CD14-positive monocyte (primary cell): ENCODE measurements at regions not wholly inside any gene's neighbourhood (a gene's known extent, or its start where the extent isn't known, plus 50 kb on each side); places are given as distances from the start of the nearest gene placed in this dataset.

ENCODE experiments used
- DNase-seq, 3 donors: peaks; one replicate each; pipeline ENCODE4 v3.0.0-alpha.2; 2011 to 2022
- H2AFZ ChIP-seq: 2 replicates; pipeline ENCODE4 v1.6.0; 2012; ENCODE audit warnings: mild to moderate bottlenecking, low read depth, low read length, inconsistent platforms; ENCODE audit not compliant: insufficient read depth, poor library complexity, severe bottlenecking
- H3K27ac ChIP-seq, 2 donors: 1 replicate in 1 of 2; 2 replicates in 1 of 2; pipeline ENCODE4 v1.5.1; 2012 to 2013; ENCODE audit warnings: low read length in 2 of 2, control low read depth in 1 of 2, inconsistent platforms in 1 of 2, low read depth in 1 of 2, mild to moderate bottlenecking in 1 of 2
- H3K27me3 ChIP-seq, 2 donors: one replicate each; pipeline versions ENCODE4 v1.6.0 to v1.6.1; 2011 to 2013; ENCODE audit warnings: low read length in 2 of 2; ENCODE audit not compliant: control insufficient read depth in 2 of 2, insufficient read depth in 2 of 2
- H3K36me3 ChIP-seq, 2 donors: replicated peaks in 1 of 2; 1 replicate in 1 of 2; 2 replicates in 1 of 2; pipeline versions ENCODE4 v1.5.1 to v1.6.1; 2012 to 2013; ENCODE audit warnings: low read length in 2 of 2, control low read depth in 1 of 2, inconsistent platforms in 1 of 2, mild to moderate bottlenecking in 1 of 2; ENCODE audit not compliant: insufficient read depth in 2 of 2, control insufficient read depth in 1 of 2
- H3K4me1 ChIP-seq, 2 donors: 1 replicate in 1 of 2; 2 replicates in 1 of 2; pipeline versions ENCODE4 v1.5.1 to v1.6.1; 2012 to 2013; ENCODE audit warnings: low read length in 2 of 2, control low read depth in 1 of 2, inconsistent platforms in 1 of 2, mild to moderate bottlenecking in 1 of 2, moderate library complexity in 1 of 2; ENCODE audit not compliant: insufficient read depth in 2 of 2, control insufficient read depth in 1 of 2
- H3K4me2 ChIP-seq: replicated peaks from 2 replicates; pipeline ENCODE3; 2012; ENCODE audit warnings: low read length, moderate library complexity, mild to moderate bottlenecking; ENCODE audit not compliant: poor library complexity, severe bottlenecking; ENCODE audit errors: extremely low read depth
- H3K4me3 ChIP-seq, 3 experiments: fragments of 200-600 bp in 1 of 3; sonication (generic) in 1 of 3; replicated peaks in 1 of 3; 1 replicate in 2 of 3; 2 replicates in 1 of 3; pipeline ENCODE4 v1.5.1; 2011 to 2013; ENCODE audit warnings: low read length in 3 of 3, mild to moderate bottlenecking in 3 of 3, control low read depth in 2 of 3, low read depth in 2 of 3, inconsistent platforms in 1 of 3, moderate library complexity in 1 of 3
- H3K79me2 ChIP-seq: 2 replicates; pipeline ENCODE4 v1.6.0; 2012; ENCODE audit warnings: mild to moderate bottlenecking, control low read depth, inconsistent platforms, low read length, moderate library complexity; ENCODE audit not compliant: insufficient read depth
- H3K9ac ChIP-seq: 2 replicates; pipeline ENCODE4 v1.6.0; 2017; ENCODE audit warnings: low read length, mild to moderate bottlenecking; ENCODE audit not compliant: insufficient read depth, poor library complexity, severe bottlenecking
- H3K9me3 ChIP-seq, 2 donors: replicated peaks in 1 of 2; 1 replicate in 1 of 2; 2 replicates in 1 of 2; pipeline versions ENCODE4 v1.5.1 to v1.6.1; 2012 to 2013; ENCODE audit warnings: low read length in 2 of 2, control low read depth in 1 of 2; ENCODE audit not compliant: control insufficient read depth in 1 of 2, insufficient read depth in 1 of 2
- H4K20me1 ChIP-seq: 2 replicates; pipeline ENCODE4 v1.6.0; 2012; ENCODE audit warnings: mild to moderate bottlenecking, low read length, control low read depth, moderate library complexity; ENCODE audit not compliant: insufficient read depth
- H3K27ac Mint-ChIP-seq, 7 donors: one replicate each; pipeline ENCODE4 v1.8.0; 2020; ENCODE audit warnings: mild to moderate bottlenecking in 7 of 7, mixed read lengths in 7 of 7, moderate library complexity in 6 of 7, inconsistent platforms in 2 of 7
- H3K27me3 Mint-ChIP-seq, 3 donors: one replicate each; pipeline ENCODE4 v1.8.0; 2021 to 2022; ENCODE audit warnings: low read depth in 3 of 3, mild to moderate bottlenecking in 3 of 3, mixed read lengths in 3 of 3, moderate library complexity in 3 of 3, inconsistent platforms in 1 of 3
- H3K36me3 Mint-ChIP-seq, 2 donors: one replicate each; pipeline ENCODE4 v1.8.0; 2020; ENCODE audit warnings: mixed read lengths in 2 of 2, inconsistent platforms in 1 of 2, mild to moderate bottlenecking in 1 of 2
- H3K4me1 Mint-ChIP-seq: one replicate; pipeline ENCODE4 v1.8.0; 2020; ENCODE audit warnings: mild to moderate bottlenecking, mixed read lengths
- H3K4me3 Mint-ChIP-seq, 2 donors: one replicate each; pipeline ENCODE4 v1.8.0; 2020; ENCODE audit warnings: mild to moderate bottlenecking in 2 of 2, mixed read lengths in 2 of 2, moderate library complexity in 1 of 2
- H3K9me3 Mint-ChIP-seq, 7 donors: one replicate each; pipeline ENCODE4 v1.8.0; 2020 to 2022; ENCODE audit warnings: mixed read lengths in 7 of 7, mild to moderate bottlenecking in 6 of 7, moderate library complexity in 6 of 7, inconsistent platforms in 2 of 7
- WGBS: methylation state at CpG from one replicate; pipeline ENCODE4 v1.1.5; 2013; ENCODE audit warnings: missing lambda C conversion rate; ENCODE audit not compliant: insufficient coverage; 5-methylcytosine and 5-hydroxymethylcytosine counted together
- intact Hi-C, 2 donors: fragments of 100-400 bp; cut with micrococcal nuclease; formaldehyde crosslinking; loops; one replicate each; pipeline versions ENCODE4 v1.15.0 to v1.15.1; 2023
- TF ChIP-seq, protein P1 (sequence below): fragments of 200-600 bp; IDR thresholded peaks from one replicate; pipeline ENCODE4 v1.8.0; 2022; ENCODE audit warnings: antibody characterized with exemption, mild to moderate bottlenecking

DNA sequence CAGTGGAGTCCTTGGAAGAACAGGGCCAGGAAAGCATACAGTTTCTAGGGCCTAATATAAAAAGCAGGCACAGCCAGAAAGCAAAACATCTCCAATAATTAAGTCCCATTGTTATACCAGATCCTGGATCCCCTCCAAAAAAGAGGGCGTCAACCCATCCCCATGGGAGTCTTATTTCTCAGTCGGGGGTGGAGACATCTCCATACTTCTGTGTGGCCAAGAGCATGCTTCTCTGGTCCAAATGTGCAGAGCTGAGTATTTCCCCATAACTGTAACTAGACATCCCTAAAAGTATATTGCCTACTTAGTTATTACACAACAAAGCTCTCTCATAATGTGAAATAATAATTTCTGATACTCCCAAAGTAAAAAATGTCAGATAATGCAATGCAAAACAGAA lies 104.2 kb upstream of the SOX13 start:
- no peak overlapping the region for H3K4me3 ChIP-seq
- TF ChIP-seq, protein P1, sequence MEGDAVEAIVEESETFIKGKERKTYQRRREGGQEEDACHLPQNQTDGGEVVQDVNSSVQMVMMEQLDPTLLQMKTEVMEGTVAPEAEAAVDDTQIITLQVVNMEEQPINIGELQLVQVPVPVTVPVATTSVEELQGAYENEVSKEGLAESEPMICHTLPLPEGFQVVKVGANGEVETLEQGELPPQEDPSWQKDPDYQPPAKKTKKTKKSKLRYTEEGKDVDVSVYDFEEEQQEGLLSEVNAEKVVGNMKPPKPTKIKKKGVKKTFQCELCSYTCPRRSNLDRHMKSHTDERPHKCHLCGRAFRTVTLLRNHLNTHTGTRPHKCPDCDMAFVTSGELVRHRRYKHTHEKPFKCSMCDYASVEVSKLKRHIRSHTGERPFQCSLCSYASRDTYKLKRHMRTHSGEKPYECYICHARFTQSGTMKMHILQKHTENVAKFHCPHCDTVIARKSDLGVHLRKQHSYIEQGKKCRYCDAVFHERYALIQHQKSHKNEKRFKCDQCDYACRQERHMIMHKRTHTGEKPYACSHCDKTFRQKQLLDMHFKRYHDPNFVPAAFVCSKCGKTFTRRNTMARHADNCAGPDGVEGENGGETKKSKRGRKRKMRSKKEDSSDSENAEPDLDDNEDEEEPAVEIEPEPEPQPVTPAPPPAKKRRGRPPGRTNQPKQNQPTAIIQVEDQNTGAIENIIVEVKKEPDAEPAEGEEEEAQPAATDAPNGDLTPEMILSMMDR: no peak
- Mint-ChIP-seq H3K4me1 (no peaks in the 10 kb centered on the region), H3K27me3 (peaks cover 0 to 2% (median 0%) of the 10 kb centered on the region in 3 donors), H3K36me3 (no peaks in the 10 kb centered on the region), H3K9me3 (peaks cover 16 to 42% (median 36%) of the 10 kb centered on the region in 7 donors), H3K4me3 (no peak overlapping the region), H3K27ac (no peak overlapping the region)
- H3K9me3 ChIP-seq: peaks cover 23 to 28% of the 10 kb centered on the region in 2 donors
- H3K27me3 ChIP-seq: no peaks in the 10 kb centered on the region
- H3K4me2 ChIP-seq: no peak overlapping the region
- no peaks in the 10 kb centered on the region for H3K4me1 ChIP-seq
- H3K79me2 ChIP-seq: no peaks in the 10 kb centered on the region
- 83% methylated on average over 1 of the region's 2 CpGs for WGBS
- H2AFZ ChIP-seq: no peak overlapping the region
- intact Hi-C loops: no loop called here
- no peaks in the 10 kb centered on the region for H3K36me3 ChIP-seq
- H3K9ac ChIP-seq: no peak overlapping the region
- no peak for DNase-seq
- no peaks in the 10 kb centered on the region for H4K20me1 ChIP-seq
- no peak overlapping the region for H3K27ac ChIP-seq

DNA sequence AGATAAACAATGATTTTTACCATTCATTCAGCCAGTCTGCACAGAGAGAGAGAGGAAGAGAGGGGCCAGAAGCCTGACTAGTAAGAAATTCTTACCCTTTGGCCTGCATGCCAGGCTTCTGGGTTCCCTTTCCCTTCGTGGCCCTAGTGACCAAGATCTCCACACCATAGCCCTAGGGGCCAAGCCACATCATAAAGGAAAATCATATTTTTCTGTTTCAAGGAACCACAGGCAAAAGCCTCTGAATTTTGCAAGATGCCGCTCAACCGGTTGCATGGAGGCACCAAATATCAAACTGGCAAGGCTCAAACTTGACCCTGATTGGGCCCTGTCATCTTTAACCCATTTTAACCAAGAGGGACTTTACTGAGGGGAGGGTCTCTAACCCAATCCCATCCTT lies 103.1 kb upstream of the SOX13 start:
- Mint-ChIP-seq H3K4me3 (no peak overlapping the region), H3K27me3 (peaks cover 0 to 2% (median 0%) of the 10 kb centered on the region in 3 donors), H3K36me3 (no peaks in the 10 kb centered on the region), H3K4me1 (no peaks in the 10 kb centered on the region), H3K27ac (no peak overlapping the region), H3K9me3 (peaks cover 17 to 43% (median 40%) of the 10 kb centered on the region in 7 donors)
- no peaks in the 10 kb centered on the region for H3K27me3 ChIP-seq
- no CpG with 5 or more reads among the region's 3 CpGs for WGBS
- no peak overlapping the region for H3K27ac ChIP-seq
- H3K9me3 ChIP-seq: peaks cover 27 to 28% of the 10 kb centered on the region in 2 donors
- no peaks in the 10 kb centered on the region for H4K20me1 ChIP-seq
- no peaks in the 10 kb centered on the region for H3K79me2 ChIP-seq
- H2AFZ ChIP-seq: no peak overlapping the region
- intact Hi-C loops: no loop called here
- TF ChIP-seq, protein P1: no peak
- no peak overlapping the region for H3K4me3 ChIP-seq
- no peak overlapping the region for H3K9ac ChIP-seq
- H3K36me3 ChIP-seq: no peaks in the 10 kb centered on the region
- H3K4me2 ChIP-seq: no peak overlapping the region
- H3K4me1 ChIP-seq: no peaks in the 10 kb centered on the region
- DNase-seq: no peak
